HepG2 (cell line): ENCODE measurements at regions not wholly inside any gene's neighbourhood (a gene's known extent, or its start where the extent isn't known, plus 50 kb on each side); places are given as distances from the start of the nearest gene placed in this dataset.

Experiments used
- ATAC-seq: fragments of 200-7000 bp; cut with Tn5 transposase; 3 replicates; pipeline ENCODE4 v1.9.1; 2020; ENCODE audit warnings: mild to moderate bottlenecking, moderate library complexity
- BruUV-seq: library from RNA; stranded (reverse); fragments of 400-500 nt; replicated peaks from 2 replicates; lab custom pipeline; 2021; lab: Mats Ljungman, UMichigan
- CTCF ChIA-PET: fragments of 300-600 bp; formaldehyde crosslinking; extraction: SDS; loops from one replicate; lab custom pipeline; 2021; ENCODE audit warnings: low total read pairs, inconsistent platforms, low intra/inter-chr PET ratio; lab: Yijun Ruan, JAX
- POLR2A ChIA-PET: fragments of 350-600 bp; sonication (Branson Sonifier 250); formaldehyde crosslinking; loops from one replicate; lab custom pipeline; 2020; ENCODE audit warnings: antibody characterized with exemption, inconsistent platforms; lab: Yijun Ruan, JAX
- DNase-seq: peaks from one replicate; pipeline ENCODE4 v3.0.0-alpha.2; 2015; ENCODE audit warnings: low spot score
- FAIRE-seq: peaks from 3 replicates; lab custom pipeline; 2011; peaks lifted over from hg19 to GRCh38; lab: Jason Lieb, UNC
- H2AFZ ChIP-seq: one replicate; pipeline ENCODE4 v1.6.1; 2011; ENCODE audit warnings: low read length, inconsistent platforms
- H3K27ac ChIP-seq: fragments of 300-600 bp; 3 replicates; pipeline ENCODE4 v1.8.0; 2011; ENCODE audit warnings: mixed run types, mild to moderate bottlenecking, mixed read lengths, low read length, inconsistent platforms; ENCODE audit not compliant: insufficient read depth; ENCODE audit errors: extremely low read length
- H3K27me3 ChIP-seq, 2 experiments: fragments of 200-600 bp in 1 of 2; 2 replicates in 1 of 2; 3 replicates in 1 of 2; pipeline versions ENCODE4 v1.6.0 to v1.8.0; 2011; ENCODE audit warnings: low read length in 2 of 2, mild to moderate bottlenecking in 2 of 2, moderate library complexity in 2 of 2, inconsistent platforms in 1 of 2; ENCODE audit not compliant: insufficient read depth in 2 of 2, control insufficient read depth in 1 of 2
- H3K36me3 ChIP-seq, 2 experiments: fragments of 200-600 bp in 1 of 2; replicated peaks in 1 of 2; 2 replicates in 1 of 2; 3 replicates in 1 of 2; pipeline versions ENCODE4 v1.5.1 to v1.8.0; 2011; ENCODE audit warnings: low read length in 2 of 2, inconsistent platforms in 1 of 2; ENCODE audit not compliant: insufficient read depth in 2 of 2, control insufficient read depth in 1 of 2
- H3K4me1 ChIP-seq: 2 replicates; pipeline ENCODE4 v1.5.1; 2012; ENCODE audit warnings: low read length, inconsistent platforms; ENCODE audit not compliant: insufficient read depth
- H3K4me2 ChIP-seq: 2 replicates; pipeline ENCODE4 v1.6.0; 2011; ENCODE audit warnings: low read depth, low read length, inconsistent platforms
- H3K4me3 ChIP-seq, 3 experiments: fragments of 200-600 bp in 1 of 3; sonication (generic), shearing (Covaris generic) in 1 of 3; replicated peaks in 1 of 3; 2 replicates each; pipeline ENCODE4 v1.5.1; 2011 to 2016; ENCODE audit warnings: low read length in 3 of 3, inconsistent platforms in 2 of 3, low read depth in 2 of 3, mild to moderate bottlenecking in 2 of 3, control low read depth in 1 of 3, mixed read lengths in 1 of 3; ENCODE audit not compliant: insufficient read depth in 1 of 3
- H3K79me2 ChIP-seq: one replicate; pipeline ENCODE4 v1.6.1; 2011; ENCODE audit warnings: low read length, inconsistent platforms; ENCODE audit not compliant: insufficient read depth
- H3K9ac ChIP-seq: 2 replicates; pipeline ENCODE4 v1.6.0; 2011; ENCODE audit warnings: mild to moderate bottlenecking, low read depth, low read length, inconsistent platforms; ENCODE audit not compliant: insufficient read depth
- H3K9me3 ChIP-seq: 2 replicates; pipeline ENCODE4 v1.5.1; 2012; ENCODE audit warnings: mild to moderate bottlenecking, low read length
- H4K20me1 ChIP-seq: 2 replicates; pipeline ENCODE4 v1.6.0; 2011; ENCODE audit warnings: inconsistent platforms, mild to moderate bottlenecking, low read length, moderate library complexity; ENCODE audit not compliant: insufficient read depth
- EZH2 ChIP-seq: conservative IDR thresholded peaks from 2 replicates; pipeline ENCODE4 v1.6.1; 2012; ENCODE audit warnings: mild to moderate bottlenecking, low read depth, low read length, moderate library complexity
- KDM5B ChIP-seq: sonication (generic); formaldehyde crosslinking; IDR thresholded peaks from 2 replicates; pipeline ENCODE4 v1.4.0; 2020; ENCODE audit warnings: missing genetic modification reagents, mild to moderate bottlenecking, borderline replicate concordance
- PHF5A ChIP-seq: IDR thresholded peaks from one replicate; pipeline ENCODE4 v1.6.1; 2018; ENCODE audit warnings: low read depth, missing genetic modification reagents; ENCODE audit not compliant: unreplicated experiment
- ZNF530 ChIP-seq: sonication (generic); formaldehyde crosslinking; IDR thresholded peaks from 2 replicates; pipeline ENCODE4 v1.5.0; 2020; ENCODE audit warnings: low read depth, mild to moderate bottlenecking, missing genetic modification reagents
- WGBS: methylation state at CpG from one replicate; pipeline ENCODE4 v1.1.6; 2017; ENCODE audit warnings: low lambda C conversion rate; 5-methylcytosine and 5-hydroxymethylcytosine counted together
- in situ Hi-C: cut with HindIII; loops from 2 replicates; pipeline ENCODE4 v1.10.0; 2017; ENCODE audit warnings: low pct_unique_long_range_greater_than_20kb; ENCODE audit not compliant: extremely low pct_ligation_motif_present
- intact Hi-C: fragments of 100-400 bp; cut with micrococcal nuclease; formaldehyde crosslinking; loops from one replicate; pipeline ENCODE4 v1.10.0; 2022; ENCODE audit not compliant: unreplicated experiment
- TF ChIP-seq, protein P1 (sequence below): sonication (generic); formaldehyde crosslinking; IDR thresholded peaks from 2 replicates; pipeline ENCODE4 v1.4.0; 2020; ENCODE audit warnings: missing genetic modification reagents, borderline replicate concordance
- TF ChIP-seq, protein P2 (sequence below): sonication (generic); formaldehyde crosslinking; IDR thresholded peaks from 2 replicates; pipeline ENCODE4 v1.4.0; 2020; ENCODE audit warnings: missing genetic modification reagents, borderline replicate concordance

DNA sequence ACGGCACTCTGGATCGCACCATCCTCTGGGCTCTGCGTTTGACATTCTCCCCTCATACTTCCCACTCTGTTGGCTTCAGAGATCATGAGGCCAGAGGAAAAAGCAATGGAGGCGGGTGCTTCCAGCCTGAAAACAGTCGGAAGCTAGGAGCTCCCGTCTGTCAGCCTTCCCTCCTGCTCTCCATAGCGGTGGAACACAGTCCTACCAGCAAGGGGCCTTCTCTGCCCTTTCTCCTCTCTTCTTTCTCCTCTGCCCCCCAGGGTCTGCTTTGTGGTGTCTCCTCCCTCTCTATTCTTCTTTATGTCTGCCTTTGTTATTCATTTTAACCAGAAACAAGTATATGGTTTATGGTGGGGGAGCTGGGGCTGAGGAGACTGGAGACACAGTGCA is 152.5 kb upstream of the NFIB start (continued):
- TF ChIP-seq, protein P1, sequence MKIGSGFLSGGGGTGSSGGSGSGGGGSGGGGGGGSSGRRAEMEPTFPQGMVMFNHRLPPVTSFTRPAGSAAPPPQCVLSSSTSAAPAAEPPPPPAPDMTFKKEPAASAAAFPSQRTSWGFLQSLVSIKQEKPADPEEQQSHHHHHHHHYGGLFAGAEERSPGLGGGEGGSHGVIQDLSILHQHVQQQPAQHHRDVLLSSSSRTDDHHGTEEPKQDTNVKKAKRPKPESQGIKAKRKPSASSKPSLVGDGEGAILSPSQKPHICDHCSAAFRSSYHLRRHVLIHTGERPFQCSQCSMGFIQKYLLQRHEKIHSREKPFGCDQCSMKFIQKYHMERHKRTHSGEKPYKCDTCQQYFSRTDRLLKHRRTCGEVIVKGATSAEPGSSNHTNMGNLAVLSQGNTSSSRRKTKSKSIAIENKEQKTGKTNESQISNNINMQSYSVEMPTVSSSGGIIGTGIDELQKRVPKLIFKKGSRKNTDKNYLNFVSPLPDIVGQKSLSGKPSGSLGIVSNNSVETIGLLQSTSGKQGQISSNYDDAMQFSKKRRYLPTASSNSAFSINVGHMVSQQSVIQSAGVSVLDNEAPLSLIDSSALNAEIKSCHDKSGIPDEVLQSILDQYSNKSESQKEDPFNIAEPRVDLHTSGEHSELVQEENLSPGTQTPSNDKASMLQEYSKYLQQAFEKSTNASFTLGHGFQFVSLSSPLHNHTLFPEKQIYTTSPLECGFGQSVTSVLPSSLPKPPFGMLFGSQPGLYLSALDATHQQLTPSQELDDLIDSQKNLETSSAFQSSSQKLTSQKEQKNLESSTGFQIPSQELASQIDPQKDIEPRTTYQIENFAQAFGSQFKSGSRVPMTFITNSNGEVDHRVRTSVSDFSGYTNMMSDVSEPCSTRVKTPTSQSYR (CRISPR knock-in tag): no peak
- TF ChIP-seq, protein P2, sequence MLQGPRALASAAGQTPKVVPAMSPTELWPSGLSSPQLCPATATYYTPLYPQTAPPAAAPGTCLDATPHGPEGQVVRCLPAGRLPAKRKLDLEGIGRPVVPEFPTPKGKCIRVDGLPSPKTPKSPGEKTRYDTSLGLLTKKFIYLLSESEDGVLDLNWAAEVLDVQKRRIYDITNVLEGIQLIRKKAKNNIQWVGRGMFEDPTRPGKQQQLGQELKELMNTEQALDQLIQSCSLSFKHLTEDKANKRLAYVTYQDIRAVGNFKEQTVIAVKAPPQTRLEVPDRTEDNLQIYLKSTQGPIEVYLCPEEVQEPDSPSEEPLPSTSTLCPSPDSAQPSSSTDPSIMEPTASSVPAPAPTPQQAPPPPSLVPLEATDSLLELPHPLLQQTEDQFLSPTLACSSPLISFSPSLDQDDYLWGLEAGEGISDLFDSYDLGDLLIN (CRISPR knock-in tag): no peak
- TF ChIP-seq ZNF530 (CRISPR knock-in tag) (no peak), EZH2 (no peak), PHF5A (CRISPR knock-in tag) (no peak)

DNA sequence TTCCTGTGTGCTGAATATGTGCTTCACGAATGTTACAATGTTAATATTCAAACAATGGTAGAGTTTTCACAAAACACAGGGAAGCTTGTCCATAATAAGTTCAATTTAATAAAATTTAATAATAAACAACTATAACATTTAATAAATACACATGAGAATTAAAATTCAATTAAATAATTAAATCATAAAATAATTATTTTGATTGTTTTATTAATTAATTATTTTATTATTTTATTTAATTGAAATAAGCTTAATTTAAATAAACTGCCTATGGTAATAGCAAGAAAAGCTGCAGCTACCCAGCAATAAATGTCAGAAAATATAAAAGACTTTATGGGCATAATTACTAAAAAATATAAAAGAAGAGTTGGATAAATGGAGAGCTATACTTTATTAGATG is 149.0 kb upstream of the NFIB start:
- Histone ChIP-seq H3K79me2 (no peaks in the 10 kb centered on the region), H3K9ac (no peak overlapping the region), H3K4me1 (peaks cover 11% of the 10 kb centered on the region), H3K36me3 (no peaks in the 10 kb centered on the region), H2AFZ (no peak overlapping the region), H3K4me3 (no peak overlapping the region), H3K4me2 (no peak overlapping the region), H3K27me3 (0 out of 5 replicates have a peak, but pooled peaks cover 0 to 3% of the 10 kb centered on the region in 2 experiments), H3K9me3 (no peaks in the 10 kb centered on the region), H4K20me1 (no peaks in the 10 kb centered on the region), H3K27ac (no peak overlapping the region)
- BruUV-seq: no TSS peak
- intact Hi-C loops (loop anchor here (10.0 kb wide), 1 partner anchor 102 kb away; no protein-coding TSS in a partner anchor), in situ Hi-C loops (loop anchor here (10.0 kb wide), 2 partner anchors 192 to 302 kb away; no protein-coding TSS in a partner anchor)
- 2% methylated on average over 1 of the region's 1 CpG for WGBS
- FAIRE-seq (no peak), ATAC-seq (no peak), DNase-seq (no peak)
- ChIA-PET CTCF (no interaction called here), POLR2A (no interaction called here)
- no peak for TF ChIP-seq KDM5B
